ENCODE measurements at regions not wholly inside any gene's neighbourhood (a gene's known extent, or its start where the extent isn't known, plus 50 kb on each side); places are given as distances from the start of the nearest gene placed in this dataset.
"Not testable (repeated sequence)": the region's sequence is repeated elsewhere in the genome, so short reads cannot be mapped to it uniquely, and the experiment has no call there.

GRCh38 chr9:91021656-91022055, 220.0 kb downstream of the SYK start:
- TF ChIP-seq, protein P1, sequence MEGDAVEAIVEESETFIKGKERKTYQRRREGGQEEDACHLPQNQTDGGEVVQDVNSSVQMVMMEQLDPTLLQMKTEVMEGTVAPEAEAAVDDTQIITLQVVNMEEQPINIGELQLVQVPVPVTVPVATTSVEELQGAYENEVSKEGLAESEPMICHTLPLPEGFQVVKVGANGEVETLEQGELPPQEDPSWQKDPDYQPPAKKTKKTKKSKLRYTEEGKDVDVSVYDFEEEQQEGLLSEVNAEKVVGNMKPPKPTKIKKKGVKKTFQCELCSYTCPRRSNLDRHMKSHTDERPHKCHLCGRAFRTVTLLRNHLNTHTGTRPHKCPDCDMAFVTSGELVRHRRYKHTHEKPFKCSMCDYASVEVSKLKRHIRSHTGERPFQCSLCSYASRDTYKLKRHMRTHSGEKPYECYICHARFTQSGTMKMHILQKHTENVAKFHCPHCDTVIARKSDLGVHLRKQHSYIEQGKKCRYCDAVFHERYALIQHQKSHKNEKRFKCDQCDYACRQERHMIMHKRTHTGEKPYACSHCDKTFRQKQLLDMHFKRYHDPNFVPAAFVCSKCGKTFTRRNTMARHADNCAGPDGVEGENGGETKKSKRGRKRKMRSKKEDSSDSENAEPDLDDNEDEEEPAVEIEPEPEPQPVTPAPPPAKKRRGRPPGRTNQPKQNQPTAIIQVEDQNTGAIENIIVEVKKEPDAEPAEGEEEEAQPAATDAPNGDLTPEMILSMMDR (IDR thresholded peaks at IDR 0.05) = not testable (repeated sequence)
- not testable (repeated sequence) for TF ChIP-seq POLR2A (IDR thresholded peaks at IDR 0.05); EP300 (IDR thresholded peaks at IDR 0.05; ENCODE audit: low read depth)

Measured in transverse colon (tissue), 3 donors.